PC-9 (cell line): ENCODE measurements at regions not wholly inside any gene's neighbourhood (a gene's known extent, or its start where the extent isn't known, plus 50 kb on each side); places are given as distances from the start of the nearest gene placed in this dataset.

ENCODE experiments used
- BruUV-seq: library from RNA; stranded (reverse); fragments of 400-500 nt; replicated peaks from 2 replicates; lab custom pipeline; 2021; lab: Mats Ljungman, UMichigan
- CTCF ChIA-PET: fragments of 300-600 bp; sonication (Branson Sonifier 250); formaldehyde crosslinking; loops from one replicate; lab custom pipeline; 2022; ENCODE audit warnings: antibody characterized with exemption; lab: Charles Lee
- POLR2A ChIA-PET: fragments of 300-600 bp; sonication (Branson Sonifier 250); formaldehyde crosslinking; loops from one replicate; lab custom pipeline; 2022; ENCODE audit warnings: antibody characterized with exemption; ENCODE audit not compliant: unreplicated experiment; lab: Charles Lee
- DNase-seq, 2 experiments: peaks; one replicate each; pipeline versions ENCODE4 v3.0.0 to v3.0.0-alpha.2; 2015 to 2022; ENCODE audit warnings: mixed read lengths in 1 of 2
- H2AFZ ChIP-seq: fragments of 200-600 bp; sonication (generic); 2 replicates; pipeline ENCODE4 v1.8.1; 2017; ENCODE audit warnings: antibody characterized with exemption
- H3F3A ChIP-seq: fragments of 200-600 bp; sonication (generic); 2 replicates; pipeline ENCODE4 v1.8.1; 2017; ENCODE audit warnings: antibody characterized with exemption, mild to moderate bottlenecking, low read depth; ENCODE audit not compliant: insufficient read depth
- H3K27ac ChIP-seq: fragments of 200-600 bp; sonication (generic); 2 replicates; pipeline ENCODE4 v1.6.1; 2016; ENCODE audit warnings: mixed run types
- H3K27me3 ChIP-seq: fragments of 200-600 bp; sonication (generic); 2 replicates; pipeline ENCODE4 v1.6.1; 2016; ENCODE audit warnings: low read depth, mixed run types; ENCODE audit not compliant: insufficient read depth
- H3K36me3 ChIP-seq: fragments of 200-600 bp; sonication (generic); 2 replicates; pipeline ENCODE4 v1.6.1; 2016; ENCODE audit warnings: low read depth, mixed run types
- H3K4me1 ChIP-seq: fragments of 200-600 bp; sonication (generic); replicated peaks from 2 replicates; pipeline ENCODE4 v1.6.1; 2016; ENCODE audit warnings: mixed run types; ENCODE audit not compliant: insufficient read depth
- H3K4me2 ChIP-seq: fragments of 200-600 bp; sonication (generic); 2 replicates; pipeline ENCODE4 v1.6.1; 2017; ENCODE audit warnings: mixed run types
- H3K4me3 ChIP-seq: fragments of 200-600 bp; sonication (generic); 2 replicates; pipeline ENCODE4 v1.6.1; 2016; ENCODE audit warnings: mixed run types
- H3K79me2 ChIP-seq: fragments of 200-600 bp; sonication (generic); 2 replicates; pipeline ENCODE4 v1.6.1; 2017; ENCODE audit warnings: low read depth, mixed run types
- H3K9me2 ChIP-seq: fragments of 200-600 bp; sonication (generic); 2 replicates; pipeline ENCODE4 v1.8.1; 2017; ENCODE audit warnings: mild to moderate bottlenecking; ENCODE audit not compliant: insufficient read depth
- H3K9me3 ChIP-seq: fragments of 200-600 bp; sonication (generic); 2 replicates; pipeline ENCODE4 v1.8.1; 2016; ENCODE audit warnings: low read depth; ENCODE audit not compliant: insufficient read depth
- H4K20me1 ChIP-seq: fragments of 200-600 bp; sonication (generic); 2 replicates; pipeline ENCODE4 v1.8.1; 2017; ENCODE audit not compliant: insufficient read depth
- EZH2 ChIP-seq: fragments of 200-600 bp; sonication (generic); IDR thresholded peaks from 2 replicates; pipeline ENCODE4 v1.8.0; 2017; ENCODE audit warnings: antibody characterized with exemption, low read depth
- intact Hi-C: fragments of 100-400 bp; cut with micrococcal nuclease; formaldehyde crosslinking; loops from one replicate; pipeline ENCODE4 v1.10.0; 2022; ENCODE audit not compliant: unreplicated experiment
- TF ChIP-seq, protein P1 (sequence below): fragments of 200-600 bp; sonication (generic); conservative IDR thresholded peaks from 2 replicates; pipeline ENCODE4 v1.6.1; 2017; ENCODE audit warnings: mixed run types, antibody characterized with exemption, mild to moderate bottlenecking, moderate library complexity

GRCh38 chr12:78343657-78344056 is 513.0 kb downstream of the NAV3 start:
- H3K36me3 ChIP-seq, result no peaks in the 10 kb centered on the region
- no peaks in the 10 kb centered on the region for H3K4me1 ChIP-seq
- ChIA-PET POLR2A (no interaction called here), CTCF (no interaction called here)
- no peaks in the 10 kb centered on the region for H3F3A ChIP-seq
- H3K79me2 ChIP-seq, result no peaks in the 10 kb centered on the region
- H3K4me2 ChIP-seq, result no peak overlapping the region
- intact Hi-C loops, result no loop called here
- DNase-seq, result no peak
- no peaks in the 10 kb centered on the region for H3K9me3 ChIP-seq
- no TSS peak for BruUV-seq
- peaks cover 3% of the 10 kb centered on the region; the same call in 1 of the 2 replicates for H3K9me2 ChIP-seq
- H2AFZ ChIP-seq, result no peak overlapping the region
- H4K20me1 ChIP-seq, result no peaks in the 10 kb centered on the region
- TF ChIP-seq EZH2, result no peak
- TF ChIP-seq, protein P1, sequence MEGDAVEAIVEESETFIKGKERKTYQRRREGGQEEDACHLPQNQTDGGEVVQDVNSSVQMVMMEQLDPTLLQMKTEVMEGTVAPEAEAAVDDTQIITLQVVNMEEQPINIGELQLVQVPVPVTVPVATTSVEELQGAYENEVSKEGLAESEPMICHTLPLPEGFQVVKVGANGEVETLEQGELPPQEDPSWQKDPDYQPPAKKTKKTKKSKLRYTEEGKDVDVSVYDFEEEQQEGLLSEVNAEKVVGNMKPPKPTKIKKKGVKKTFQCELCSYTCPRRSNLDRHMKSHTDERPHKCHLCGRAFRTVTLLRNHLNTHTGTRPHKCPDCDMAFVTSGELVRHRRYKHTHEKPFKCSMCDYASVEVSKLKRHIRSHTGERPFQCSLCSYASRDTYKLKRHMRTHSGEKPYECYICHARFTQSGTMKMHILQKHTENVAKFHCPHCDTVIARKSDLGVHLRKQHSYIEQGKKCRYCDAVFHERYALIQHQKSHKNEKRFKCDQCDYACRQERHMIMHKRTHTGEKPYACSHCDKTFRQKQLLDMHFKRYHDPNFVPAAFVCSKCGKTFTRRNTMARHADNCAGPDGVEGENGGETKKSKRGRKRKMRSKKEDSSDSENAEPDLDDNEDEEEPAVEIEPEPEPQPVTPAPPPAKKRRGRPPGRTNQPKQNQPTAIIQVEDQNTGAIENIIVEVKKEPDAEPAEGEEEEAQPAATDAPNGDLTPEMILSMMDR, result no peak
- no peak overlapping the region for H3K27ac ChIP-seq
- no peaks in the 10 kb centered on the region for H3K27me3 ChIP-seq
- no peak overlapping the region for H3K4me3 ChIP-seq

GRCh38 chr12:78359520-78359919 is 505.1 kb upstream of the SYT1 start:
- Histone ChIP-seq H3K9me2 (no peaks in the 10 kb centered on the region), H3K4me3 (no peak overlapping the region), H3K27ac (no peak overlapping the region), H3K36me3 (no peaks in the 10 kb centered on the region), H3K79me2 (no peaks in the 10 kb centered on the region), H3F3A (no peaks in the 10 kb centered on the region), H2AFZ (0 out of 2 replicates have a peak overlapping the region, but pooled peaks have one; percentile 20), H3K4me2 (no peak overlapping the region), H3K27me3 (no peaks in the 10 kb centered on the region), H4K20me1 (no peaks in the 10 kb centered on the region), H3K4me1 (no peaks in the 10 kb centered on the region), H3K9me3 (no peaks in the 10 kb centered on the region)
- intact Hi-C loops, result no loop called here
- POLR2A ChIA-PET, result no interaction called here
- BruUV-seq, result no TSS peak
- TF ChIP-seq EZH2, result no peak
- DNase-seq, result no peak
- CTCF ChIA-PET, result no interaction called here

- POLR2A ChIA-PET, result no interaction called here
Observed at GRCh38 chr12:78361683-78362082, 502.9 kb upstream of the SYT1 start.

More at GRCh38 chr12:78361683-78362082, 502.9 kb upstream of the SYT1 start:
- TF ChIP-seq EZH2, result no peak
- TF ChIP-seq, protein P1, result no peak
- intact Hi-C loops, result no loop called here
- no peak for DNase-seq
- Histone ChIP-seq H3K27ac (no peak overlapping the region), H3K36me3 (no peaks in the 10 kb centered on the region), H2AFZ (no peak overlapping the region), H3K9me3 (no peaks in the 10 kb centered on the region), H3F3A (no peaks in the 10 kb centered on the region), H3K9me2 (no peaks in the 10 kb centered on the region), H3K4me3 (no peak overlapping the region), H4K20me1 (no peaks in the 10 kb centered on the region), H3K4me2 (no peak overlapping the region), H3K4me1 (no peaks in the 10 kb centered on the region), H3K79me2 (no peaks in the 10 kb centered on the region), H3K27me3 (no peaks in the 10 kb centered on the region)
- no TSS peak for BruUV-seq
- CTCF ChIA-PET, result no interaction called here
